ENCODE measurements at regions not wholly inside any gene's neighbourhood (a gene's known extent, or its start where the extent isn't known, plus 50 kb on each side); places are given as distances from the start of the nearest gene placed in this dataset.

DNA sequence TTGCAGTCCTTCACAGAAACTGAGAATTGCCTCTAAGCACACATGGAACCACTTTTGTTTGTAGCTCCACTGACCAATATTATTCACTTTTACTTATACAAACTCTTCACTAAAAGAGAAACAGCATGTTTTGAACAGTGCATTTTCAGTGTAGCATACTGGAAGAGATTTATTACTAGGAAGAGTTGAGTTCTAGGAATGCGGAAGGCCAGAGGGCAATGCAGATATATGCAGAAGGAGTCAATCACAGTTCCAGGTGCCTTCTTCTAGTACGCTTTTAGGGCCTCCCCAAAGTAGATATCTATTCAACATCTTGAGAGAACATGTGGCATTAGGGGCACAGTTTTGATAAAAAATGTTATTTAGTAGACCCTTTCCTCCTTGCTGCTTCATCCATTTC lies 1654.0 kb upstream of the ZEB2 start:
- TF ChIP-seq, protein P1, sequence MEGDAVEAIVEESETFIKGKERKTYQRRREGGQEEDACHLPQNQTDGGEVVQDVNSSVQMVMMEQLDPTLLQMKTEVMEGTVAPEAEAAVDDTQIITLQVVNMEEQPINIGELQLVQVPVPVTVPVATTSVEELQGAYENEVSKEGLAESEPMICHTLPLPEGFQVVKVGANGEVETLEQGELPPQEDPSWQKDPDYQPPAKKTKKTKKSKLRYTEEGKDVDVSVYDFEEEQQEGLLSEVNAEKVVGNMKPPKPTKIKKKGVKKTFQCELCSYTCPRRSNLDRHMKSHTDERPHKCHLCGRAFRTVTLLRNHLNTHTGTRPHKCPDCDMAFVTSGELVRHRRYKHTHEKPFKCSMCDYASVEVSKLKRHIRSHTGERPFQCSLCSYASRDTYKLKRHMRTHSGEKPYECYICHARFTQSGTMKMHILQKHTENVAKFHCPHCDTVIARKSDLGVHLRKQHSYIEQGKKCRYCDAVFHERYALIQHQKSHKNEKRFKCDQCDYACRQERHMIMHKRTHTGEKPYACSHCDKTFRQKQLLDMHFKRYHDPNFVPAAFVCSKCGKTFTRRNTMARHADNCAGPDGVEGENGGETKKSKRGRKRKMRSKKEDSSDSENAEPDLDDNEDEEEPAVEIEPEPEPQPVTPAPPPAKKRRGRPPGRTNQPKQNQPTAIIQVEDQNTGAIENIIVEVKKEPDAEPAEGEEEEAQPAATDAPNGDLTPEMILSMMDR (IDR thresholded peaks at IDR 0.05): no peak
- no peak for TF ChIP-seq POLR2A (IDR thresholded peaks at IDR 0.05)

Measured in testis (tissue), 2 donors.